DMS153 treated with DMSO at 0.1 percent for 48 hours (cell line): ENCODE measurements at regions not wholly inside any gene's neighbourhood (a gene's known extent, or its start where the extent isn't known, plus 50 kb on each side); places are given as distances from the start of the nearest gene placed in this dataset.

ENCODE experiments used
- DNase-seq: peaks from one replicate; lab custom pipeline; 2025; ENCODE audit not compliant: unreplicated experiment; lab: John Stamatoyannopoulos, UW

GRCh38 chr14:101507836-101508150, 53.5 kb upstream of the DIO3 start:
- DNase-seq, result no peak

- DNase-seq, result no peak
Observed at GRCh38 chr14:101508196-101508947, 52.9 kb upstream of the DIO3 start.

- no peak for DNase-seq
Observed at GRCh38 chr14:101508948-101509729, 52.2 kb upstream of the DIO3 start.

- no peak for DNase-seq
Observed at GRCh38 chr14:101509730-101510371, 51.4 kb upstream of the DIO3 start.

GRCh38 chr14:101511199-101511598, 50.1 kb upstream of the DIO3 start:
- DNase-seq, result no peak
